IMR-90 (cell line): ENCODE measurements at regions not wholly inside any gene's neighbourhood (a gene's known extent, or its start where the extent isn't known, plus 50 kb on each side); places are given as distances from the start of the nearest gene placed in this dataset.
"Not testable (repeated sequence)": the region's sequence is repeated elsewhere in the genome, so short reads cannot be mapped to it uniquely, and the experiment has no call there.

Experiments used
- ATAC-seq: fragments of 200-7000 bp; cut with Tn5 transposase; 2 replicates; pipeline ENCODE4 v1.9.1; 2020; ENCODE audit warnings: low read depth, mild to moderate bottlenecking, moderate library complexity
- BruUV-seq: library from RNA; stranded (reverse); fragments of 400-500 nt; replicated peaks from 2 replicates; lab custom pipeline; 2021; lab: Mats Ljungman, UMichigan
- CTCF ChIA-PET: fragments of 300-600 bp; formaldehyde crosslinking; extraction: SDS; loops from one replicate; lab custom pipeline; 2021; ENCODE audit warnings: antibody characterized with exemption; lab: Yijun Ruan, JAX
- POLR2A ChIA-PET: fragments of 300-600 bp; sonication (Branson Sonifier 250); formaldehyde crosslinking; loops from one replicate; lab custom pipeline; 2022; ENCODE audit warnings: antibody characterized with exemption; ENCODE audit not compliant: unreplicated experiment; lab: Charles Lee
- DNase-seq: peaks from one replicate; pipeline ENCODE4 v3.0.0; 2013
- H2AFZ ChIP-seq: replicated peaks from 2 replicates; pipeline ENCODE3; 2013; ENCODE audit warnings: low read length, mild to moderate bottlenecking; ENCODE audit not compliant: poor library complexity
- H2AK5ac ChIP-seq: 2 replicates; pipeline ENCODE4 v1.6.1; 2013; ENCODE audit warnings: low read depth, low read length, inconsistent platforms
- H2AK9ac ChIP-seq: replicated peaks from 2 replicates; pipeline ENCODE3; 2013; ENCODE audit warnings: mild to moderate bottlenecking, low read depth, low read length, moderate library complexity; ENCODE audit not compliant: poor library complexity
- H2BK120ac ChIP-seq: 2 replicates; pipeline ENCODE4 v1.6.1; 2013; ENCODE audit warnings: low read depth, low read length, inconsistent platforms
- H2BK15ac ChIP-seq: 3 replicates; pipeline ENCODE4 v1.6.1; 2013; ENCODE audit warnings: low read depth, low read length, inconsistent platforms
- H2BK20ac ChIP-seq: 2 replicates; pipeline ENCODE4 v1.6.1; 2013; ENCODE audit warnings: low read depth, mild to moderate bottlenecking, inconsistent platforms, low read length, moderate library complexity
- H2BK5ac ChIP-seq: 2 replicates; pipeline ENCODE4 v1.6.1; 2013; ENCODE audit warnings: mild to moderate bottlenecking, low read depth, low read length, inconsistent platforms; ENCODE audit not compliant: poor library complexity, severe bottlenecking
- H3K14ac ChIP-seq: replicated peaks from 2 replicates; pipeline ENCODE4 v1.6.1; 2013; ENCODE audit warnings: low read depth, low read length, inconsistent platforms
- H3K18ac ChIP-seq: 2 replicates; pipeline ENCODE4 v1.6.1; 2013; ENCODE audit warnings: low read depth, low read length, control low read depth
- H3K23ac ChIP-seq: 2 replicates; pipeline ENCODE4 v1.6.1; 2013; ENCODE audit warnings: low read depth, low read length, inconsistent platforms
- H3K27ac ChIP-seq: 2 replicates; pipeline ENCODE4 v1.5.1; 2013; ENCODE audit warnings: mild to moderate bottlenecking, control low read depth, low read length; ENCODE audit not compliant: insufficient read depth
- H3K27me3 ChIP-seq: 2 replicates; pipeline ENCODE4 v1.6.1; 2013; ENCODE audit warnings: low read length; ENCODE audit not compliant: control insufficient read depth, insufficient read depth
- H3K36me3 ChIP-seq: 2 replicates; pipeline ENCODE4 v1.6.1; 2013; ENCODE audit warnings: low read length, mixed read lengths; ENCODE audit not compliant: control insufficient read depth, insufficient read depth
- H3K4ac ChIP-seq: 2 replicates; pipeline ENCODE4 v1.6.1; 2013; ENCODE audit warnings: low read depth, low read length, inconsistent platforms
- H3K4me1 ChIP-seq: 2 replicates; pipeline ENCODE4 v1.6.1; 2013; ENCODE audit warnings: low read length, mixed read lengths; ENCODE audit not compliant: control insufficient read depth, insufficient read depth
- H3K4me2 ChIP-seq: 2 replicates; pipeline ENCODE4 v1.6.1; 2013; ENCODE audit warnings: low read depth, mild to moderate bottlenecking, control low read depth, low read length, moderate library complexity
- H3K4me3 ChIP-seq: 2 replicates; pipeline ENCODE4 v1.5.1; 2013; ENCODE audit warnings: low read depth, mild to moderate bottlenecking, control low read depth, low read length, moderate library complexity; ENCODE audit not compliant: insufficient read depth
- H3K56ac ChIP-seq: 2 replicates; pipeline ENCODE4 v1.6.1; 2013; ENCODE audit warnings: low read length, inconsistent platforms; ENCODE audit not compliant: insufficient read depth; ENCODE audit errors: extremely low read depth
- H3K79me1 ChIP-seq, 2 experiments: 2 replicates each; pipeline ENCODE4 v1.6.1; 2013; ENCODE audit warnings: low read length in 2 of 2, inconsistent platforms in 1 of 2, low read depth in 1 of 2
- H3K9ac ChIP-seq: 2 replicates; pipeline ENCODE4 v1.6.1; 2013; ENCODE audit warnings: low read depth, low read length, control low read depth
- H3K9me1 ChIP-seq: 2 replicates; pipeline ENCODE4 v1.6.1; 2013; ENCODE audit warnings: low read length, inconsistent platforms; ENCODE audit not compliant: insufficient read depth
- H3K9me3 ChIP-seq: 2 replicates; pipeline ENCODE4 v1.6.1; 2013; ENCODE audit warnings: low read length; ENCODE audit not compliant: control insufficient read depth, insufficient read depth
- H4K20me1 ChIP-seq: 2 replicates; pipeline ENCODE4 v1.6.1; 2013; ENCODE audit warnings: low read length, inconsistent platforms; ENCODE audit not compliant: insufficient read depth
- H4K5ac ChIP-seq: 2 replicates; pipeline ENCODE4 v1.6.1; 2013; ENCODE audit warnings: mild to moderate bottlenecking, low read depth, low read length, control low read depth
- H4K8ac ChIP-seq, 2 experiments: 2 replicates each; pipeline ENCODE4 v1.6.1; 2013; ENCODE audit warnings: low read depth in 2 of 2, low read length in 2 of 2, control low read depth in 1 of 2, inconsistent platforms in 1 of 2
- H4K91ac ChIP-seq: 2 replicates; pipeline ENCODE4 v1.6.1; 2013; ENCODE audit warnings: low read depth, low read length, inconsistent platforms; ENCODE audit not compliant: insufficient read depth
- WGBS, 2 experiments: methylation state at CpG; one replicate each; pipeline versions ENCODE4 v1.1.5 to v1.1.7; 2013; ENCODE audit warnings: missing lambda C conversion rate in 2 of 2; ENCODE audit not compliant: insufficient read length in 1 of 2; ENCODE audit errors: extremely low coverage in 2 of 2; 5-methylcytosine and 5-hydroxymethylcytosine counted together
- dilution Hi-C: fragments of 300-500 bp; cut with HindIII; formaldehyde crosslinking; loops from one replicate; pipeline ENCODE4 v1.14.3; 2018; ENCODE audit warnings: low sequenced_read_pairs; ENCODE audit not compliant: unreplicated experiment
- in situ Hi-C: fragments of 300-500 bp; cut with MboI; formaldehyde crosslinking; loops from 3 replicates; pipeline ENCODE4 v1.14.3; 2019; ENCODE audit warnings: low sequenced_read_pairs, inconsistent platforms, mixed read lengths
- intact Hi-C: fragments of 100-400 bp; cut with micrococcal nuclease; formaldehyde crosslinking; loops from 2 replicates; pipeline ENCODE4 v1.10.0; 2022

- no CpG with 5 or more reads among the region's 7 CpGs for WGBS, 2 experiments
- H3K14ac ChIP-seq, H2AK5ac ChIP-seq, H3K9ac ChIP-seq, H2BK5ac ChIP-seq, CTCF ChIA-PET, H3K56ac ChIP-seq, H3K9me3 ChIP-seq, H2AFZ ChIP-seq, in situ Hi-C loops, H2BK15ac ChIP-seq, POLR2A ChIA-PET, H3K27me3 ChIP-seq, H4K8ac ChIP-seq, intact Hi-C loops, H2BK20ac ChIP-seq, H2BK120ac ChIP-seq, H3K79me1 ChIP-seq, H4K20me1 ChIP-seq, BruUV-seq, H3K4me3 ChIP-seq, DNase-seq, H3K9me1 ChIP-seq, H3K23ac ChIP-seq, dilution Hi-C loops, H2AK9ac ChIP-seq, H3K4me1 ChIP-seq, H3K36me3 ChIP-seq, H3K4ac ChIP-seq, H3K18ac ChIP-seq, H4K5ac ChIP-seq, H3K27ac ChIP-seq, H4K91ac ChIP-seq, H3K4me2 ChIP-seq, ATAC-seq: not testable (repeated sequence)
These were observed 113.8 kb upstream of the PLGLB2 start for GRCh38 chr2:87634106-87634505.

GRCh38 chr2:87634971-87635650 lies 112.8 kb upstream of the PLGLB2 start:
- H2AK9ac ChIP-seq, POLR2A ChIA-PET, H3K27me3 ChIP-seq, intact Hi-C loops, H4K20me1 ChIP-seq, H3K79me1 ChIP-seq, H3K9ac ChIP-seq, H3K36me3 ChIP-seq, dilution Hi-C loops, H3K14ac ChIP-seq, CTCF ChIA-PET, H4K5ac ChIP-seq, H2AK5ac ChIP-seq, H4K91ac ChIP-seq, ATAC-seq, H4K8ac ChIP-seq, DNase-seq, H3K18ac ChIP-seq, H3K4me3 ChIP-seq, H2BK20ac ChIP-seq, H2AFZ ChIP-seq, in situ Hi-C loops, H3K56ac ChIP-seq, BruUV-seq, H3K9me1 ChIP-seq, H3K9me3 ChIP-seq, H3K27ac ChIP-seq, H3K4me2 ChIP-seq, H3K4me1 ChIP-seq, H2BK15ac ChIP-seq, H3K23ac ChIP-seq: not testable (repeated sequence)
- 82% methylated on average over 2 of the region's 10 CpGs; no CpG with 5 or more reads in 1 of the 2 experiments for WGBS, 2 experiments
- peak overlapping the region; percentile 23; the same call in 1 of the 2 replicates for H2BK120ac ChIP-seq
- peak overlapping the region; percentile 53 for H2BK5ac ChIP-seq
- peak overlapping the region; percentile 43; the same call in 1 of the 2 replicates for H3K4ac ChIP-seq
